HG02852 (cell line): ENCODE measurements at regions not wholly inside any gene's neighbourhood (a gene's known extent, or its start where the extent isn't known, plus 50 kb on each side); places are given as distances from the start of the nearest gene placed in this dataset.
"Not testable (repeated sequence)": the region's sequence is repeated elsewhere in the genome, so short reads cannot be mapped to it uniquely, and the experiment has no call there.

Experiments used
- ATAC-seq: cut with Tn5 transposase; IDR thresholded peaks from one replicate; pipeline ENCODE4 v1.9.1; 2021; ENCODE audit warnings: mild to moderate bottlenecking, moderate library complexity; ENCODE audit not compliant: unreplicated experiment

- no peak for ATAC-seq
Measured at GRCh38 chr2:116132833-116133232, 1681.7 kb upstream of the DDX18 start.

GRCh38 chr2:116133381-116133942 is 1681.0 kb upstream of the DDX18 start:
- no peak for ATAC-seq

- peak; percentile 54 for ATAC-seq
Measured at GRCh38 chr2:116141891-116142474, 1672.5 kb upstream of the DDX18 start.

GRCh38 chr2:116142644-116143227 is 1671.8 kb upstream of the DDX18 start:
- no peak for ATAC-seq

- ATAC-seq = no peak
Measured at GRCh38 chr2:116145031-116145430, 1669.5 kb upstream of the DDX18 start.

GRCh38 chr2:116148361-116148760 is 1666.1 kb upstream of the DDX18 start:
- ATAC-seq = no peak

GRCh38 chr2:116153729-116154128 is 1660.8 kb upstream of the DDX18 start:
- ATAC-seq = no peak

- no peak for ATAC-seq
Measured at GRCh38 chr2:116160657-116161056, 1653.8 kb upstream of the DDX18 start.

- ATAC-seq = no peak
Measured at GRCh38 chr2:116162395-116162794, 1652.1 kb upstream of the DDX18 start.

GRCh38 chr2:116167107-116167506 is 1647.4 kb upstream of the DDX18 start:
- no peak for ATAC-seq

GRCh38 chr2:116180072-116180471 is 1634.4 kb upstream of the DDX18 start:
- no peak for ATAC-seq

- not testable (repeated sequence) for ATAC-seq
Measured at GRCh38 chr2:116190684-116191083, 1623.8 kb upstream of the DDX18 start.

- ATAC-seq = no peak
Measured at GRCh38 chr2:116200086-116200485, 1614.4 kb upstream of the DDX18 start.

- no peak for ATAC-seq
Measured at GRCh38 chr2:116211719-116212118, 1602.8 kb upstream of the DDX18 start.

GRCh38 chr2:116222793-116223192 is 1591.7 kb upstream of the DDX18 start:
- no peak for ATAC-seq

GRCh38 chr2:116223912-116224311 is 1590.6 kb upstream of the DDX18 start:
- no peak for ATAC-seq

- ATAC-seq = no peak
Measured at GRCh38 chr2:116224610-116225009, 1589.9 kb upstream of the DDX18 start.

GRCh38 chr2:116238511-116238910 is 1576.0 kb upstream of the DDX18 start:
- no peak for ATAC-seq

- no peak for ATAC-seq
Measured at GRCh38 chr2:116250376-116250775, 1564.1 kb upstream of the DDX18 start.

GRCh38 chr2:116264872-116265271 is 1549.6 kb upstream of the DDX18 start:
- no peak for ATAC-seq

GRCh38 chr2:116269040-116269439 is 1545.5 kb upstream of the DDX18 start:
- ATAC-seq = no peak

- ATAC-seq = no peak
Measured at GRCh38 chr2:116304328-116304727, 1510.2 kb upstream of the DDX18 start.

- ATAC-seq = no peak
Measured at GRCh38 chr2:116317111-116317510, 1497.4 kb upstream of the DDX18 start.
